ENCODE measurements at regions not wholly inside any gene's neighbourhood (a gene's known extent, or its start where the extent isn't known, plus 50 kb on each side); places are given as distances from the start of the nearest gene placed in this dataset. TPM values are rescaled to one million over a fixed set of nuclear protein-coding genes. Genes with fewer than 3 reads are reported as not detected.
"Not testable (repeated sequence)": the region's sequence is repeated elsewhere in the genome, so short reads cannot be mapped to it uniquely, and the experiment has no call there.

- Mint-ChIP-seq H3K36me3 (no peaks in the 10 kb centered on the region), H3K27me3 (peaks cover 0 to 9% (median 7%) of the 10 kb centered on the region in 5 donors), H3K4me1 (peaks cover 5 to 19% (median 7%) of the 10 kb centered on the region in 4 donors), H3K27ac (no peak overlapping the region), H3K4me3 (no peak overlapping the region), H3K9me3 (no peaks in the 10 kb centered on the region)
- DNase-seq (no peak), ATAC-seq (no peak)
- POLR2A ChIA-PET, result interaction anchor here (0.6 kb wide), 1 partner anchor 230 kb away, joined by 3 read pairs; no protein-coding TSS in a partner anchor
These were observed 68.9 kb downstream of the OR13A1 start for GRCh38 chr10:45246522-45246921.

DNA sequence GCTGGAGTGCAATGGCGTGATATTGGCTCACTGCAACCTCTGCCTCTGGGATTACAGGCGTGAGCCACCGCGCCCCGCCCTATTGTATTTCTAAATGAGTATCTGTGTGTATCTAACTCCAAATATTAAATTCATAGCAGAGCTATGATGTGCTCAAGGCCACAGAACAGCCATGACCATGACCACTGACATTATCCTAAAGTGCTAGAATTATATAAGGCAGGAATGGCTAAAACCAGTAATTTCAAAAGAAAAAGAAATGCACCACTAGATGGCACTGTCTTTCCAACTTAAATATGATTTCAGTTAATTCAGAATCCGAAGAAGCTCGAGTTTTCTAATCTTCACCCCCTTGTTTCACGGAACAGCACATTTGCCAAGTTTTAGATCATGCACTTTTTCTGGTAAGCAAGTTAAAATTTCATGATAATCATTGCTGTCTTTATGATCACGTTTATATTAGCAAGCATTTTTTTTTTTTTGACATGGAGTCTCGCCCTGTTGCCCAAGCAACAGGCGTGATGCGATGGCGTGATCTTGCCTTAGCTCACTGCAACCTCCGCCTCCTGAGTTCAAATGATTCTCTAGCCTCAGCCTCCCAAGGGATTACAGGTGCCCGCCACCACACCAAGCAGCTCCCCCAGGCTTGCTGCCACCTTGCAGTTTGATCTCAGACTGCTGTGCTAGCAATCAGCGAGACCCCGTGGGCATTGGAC, 65.3 kb downstream of the OR13A1 start:
- Mint-ChIP-seq H3K4me3 (peak overlapping the region in 7 of 10 donors; percentile 29 to 61 (median 46)), H3K27ac (peak overlapping the region in 2 of 10 donors; percentile 8 to 22), H3K4me1 (peaks cover 0 to 14% (median 4%) of the 10 kb centered on the region in 4 donors), H3K36me3 (no peaks in the 10 kb centered on the region), H3K27me3 (peaks cover 0 to 9% (median 7%) of the 10 kb centered on the region in 5 donors), H3K9me3 (no peaks in the 10 kb centered on the region)
- ATAC-seq (peak; percentile 60 to 69), DNase-seq (peak in 3 of 10 donors; percentile 61 to 71 (median 67))
- POLR2A ChIA-PET, result interaction anchor here (0.7 to 1.7 kb wide), 4 partner anchors 11 to 1295 kb away, joined by 3 to 4 read pairs (median 3); partner anchors contain the start of gene ZFAND4

- DNase-seq, ATAC-seq, H3K27me3 Mint-ChIP-seq, H3K4me3 Mint-ChIP-seq, H3K27ac Mint-ChIP-seq, H3K36me3 Mint-ChIP-seq, H3K9me3 Mint-ChIP-seq: not testable (repeated sequence)
- POLR2A ChIA-PET, result interaction anchor here (1.7 kb wide), 1 partner anchor 422 kb away, joined by 4 read pairs; the partner anchor contains the start of gene ZFAND4
- H3K4me1 Mint-ChIP-seq, result peaks cover 0 to 14% (median 4%) of the 10 kb centered on the region in 4 donors
These were observed 64.7 kb downstream of the OR13A1 start for GRCh38 chr10:45250694-45251075.

Small RNA genes in the stretch of these regions (microRNA-seq; reads per million reads assigned to microRNA genes)
- not detected for gene MIR3156-1 (ENCODE audit: borderline microRNAs expressed)

Measured in naive thymus-derived CD8-positive, alpha-beta T cell (primary cell).